ENCODE measurements at regions not wholly inside any gene's neighbourhood (a gene's known extent, or its start where the extent isn't known, plus 50 kb on each side); places are given as distances from the start of the nearest gene placed in this dataset.

GRCh38 chr3:72320955-72321303 is 527.3 kb downstream of the SHQ1 start:
- ATAC-seq (no peak), DNase-seq (no peak)
- no peaks in the 10 kb centered on the region for H3K4me1 Mint-ChIP-seq (ENCODE audit: low read depth)
- H3K27me3 Mint-ChIP-seq (ENCODE audit: low read depth): no peaks in the 10 kb centered on the region
- no peaks in the 10 kb centered on the region for H3K9me3 Mint-ChIP-seq
- H3K4me3 Mint-ChIP-seq: no peak overlapping the region
- H3K36me3 Mint-ChIP-seq (ENCODE audit: insufficient read depth): no peaks in the 10 kb centered on the region

- Mint-ChIP-seq H3K4me1 (ENCODE audit: low read depth) (no peaks in the 10 kb centered on the region), H3K36me3 (ENCODE audit: insufficient read depth) (no peaks in the 10 kb centered on the region), H3K9me3 (no peaks in the 10 kb centered on the region), H3K4me3 (no peak overlapping the region), H3K27me3 (ENCODE audit: low read depth) (no peaks in the 10 kb centered on the region)
- DNase-seq (no peak), ATAC-seq (no peak)
Measured at GRCh38 chr3:72320095-72320954, 527.9 kb downstream of the SHQ1 start.

- ATAC-seq (no peak), DNase-seq (no peak)
- H3K27me3 Mint-ChIP-seq (ENCODE audit: low read depth): no peaks in the 10 kb centered on the region
- H3K4me3 Mint-ChIP-seq: no peak overlapping the region
- no peaks in the 10 kb centered on the region for H3K36me3 Mint-ChIP-seq (ENCODE audit: insufficient read depth)
- H3K9me3 Mint-ChIP-seq: no peaks in the 10 kb centered on the region
- H3K4me1 Mint-ChIP-seq (ENCODE audit: low read depth): no peaks in the 10 kb centered on the region
Measured at GRCh38 chr3:72319194-72320094, 528.8 kb downstream of the SHQ1 start.

GRCh38 chr3:72318504-72319193 is 529.6 kb downstream of the SHQ1 start:
- Mint-ChIP-seq H3K36me3 (ENCODE audit: insufficient read depth) (no peaks in the 10 kb centered on the region), H3K27me3 (ENCODE audit: low read depth) (no peaks in the 10 kb centered on the region), H3K9me3 (no peaks in the 10 kb centered on the region), H3K4me3 (no peak overlapping the region), H3K4me1 (ENCODE audit: low read depth) (no peaks in the 10 kb centered on the region)
- DNase-seq (no peak), ATAC-seq (no peak)

GRCh38 chr3:72317491-72317890 is 530.8 kb downstream of the SHQ1 start:
- Mint-ChIP-seq H3K4me3 (no peak overlapping the region), H3K36me3 (ENCODE audit: insufficient read depth) (no peaks in the 10 kb centered on the region), H3K4me1 (ENCODE audit: low read depth) (no peaks in the 10 kb centered on the region), H3K9me3 (no peaks in the 10 kb centered on the region), H3K27me3 (ENCODE audit: low read depth) (no peaks in the 10 kb centered on the region)
- ATAC-seq (no peak), DNase-seq (no peak)

GRCh38 chr3:72316501-72317279 is 531.6 kb downstream of the SHQ1 start:
- Mint-ChIP-seq H3K9me3 (no peaks in the 10 kb centered on the region), H3K4me3 (no peak overlapping the region), H3K4me1 (ENCODE audit: low read depth) (peaks cover 1% of the 10 kb centered on the region), H3K36me3 (ENCODE audit: insufficient read depth) (no peaks in the 10 kb centered on the region), H3K27me3 (ENCODE audit: low read depth) (no peaks in the 10 kb centered on the region)
- DNase-seq: no peak
- no peak for ATAC-seq

- H3K36me3 Mint-ChIP-seq (ENCODE audit: insufficient read depth): no peaks in the 10 kb centered on the region
- ATAC-seq: no peak
- no peaks in the 10 kb centered on the region for H3K9me3 Mint-ChIP-seq
- no peak for DNase-seq
- H3K4me3 Mint-ChIP-seq: no peak overlapping the region
- H3K27me3 Mint-ChIP-seq (ENCODE audit: low read depth): no peaks in the 10 kb centered on the region
- H3K4me1 Mint-ChIP-seq (ENCODE audit: low read depth): peaks cover 22% of the 10 kb centered on the region
Measured at GRCh38 chr3:72313308-72313707, 528.4 kb upstream of the PROK2 start.

- Mint-ChIP-seq H3K36me3 (ENCODE audit: insufficient read depth) (no peaks in the 10 kb centered on the region), H3K4me1 (ENCODE audit: low read depth) (peaks cover 22% of the 10 kb centered on the region), H3K4me3 (no peak overlapping the region), H3K9me3 (no peaks in the 10 kb centered on the region), H3K27me3 (ENCODE audit: low read depth) (no peaks in the 10 kb centered on the region)
- ATAC-seq (peak in 1 of 2 donors; percentile 35), DNase-seq (no peak)
Measured at GRCh38 chr3:72312339-72312738, 527.4 kb upstream of the PROK2 start.

GRCh38 chr3:72311425-72311824 is 526.5 kb upstream of the PROK2 start:
- no peaks in the 10 kb centered on the region for H3K27me3 Mint-ChIP-seq (ENCODE audit: low read depth)
- DNase-seq (no peak), ATAC-seq (no peak)
- no peak overlapping the region for H3K4me3 Mint-ChIP-seq
- H3K4me1 Mint-ChIP-seq (ENCODE audit: low read depth): peaks cover 22% of the 10 kb centered on the region
- H3K36me3 Mint-ChIP-seq (ENCODE audit: insufficient read depth): no peaks in the 10 kb centered on the region
- no peaks in the 10 kb centered on the region for H3K9me3 Mint-ChIP-seq

GRCh38 chr3:72310419-72311380 is 525.8 kb upstream of the PROK2 start:
- Mint-ChIP-seq H3K4me3 (peak overlapping the region; percentile 66), H3K9me3 (no peaks in the 10 kb centered on the region), H3K4me1 (ENCODE audit: low read depth) (peaks cover 22% of the 10 kb centered on the region), H3K27me3 (ENCODE audit: low read depth) (no peaks in the 10 kb centered on the region), H3K36me3 (ENCODE audit: insufficient read depth) (no peaks in the 10 kb centered on the region)
- DNase-seq: no peak
- ATAC-seq: peak; percentile 59 to 66

GRCh38 chr3:72309661-72310418 is 524.9 kb upstream of the PROK2 start:
- no peak for DNase-seq
- Mint-ChIP-seq H3K27me3 (ENCODE audit: low read depth) (no peaks in the 10 kb centered on the region), H3K4me3 (no peak overlapping the region), H3K36me3 (ENCODE audit: insufficient read depth) (no peaks in the 10 kb centered on the region), H3K4me1 (ENCODE audit: low read depth) (peaks cover 22% of the 10 kb centered on the region), H3K9me3 (no peaks in the 10 kb centered on the region)
- ATAC-seq: no peak

- Mint-ChIP-seq H3K4me3 (no peak overlapping the region), H3K4me1 (ENCODE audit: low read depth) (peaks cover 22% of the 10 kb centered on the region), H3K9me3 (no peaks in the 10 kb centered on the region), H3K27me3 (ENCODE audit: low read depth) (no peaks in the 10 kb centered on the region), H3K36me3 (ENCODE audit: insufficient read depth) (no peaks in the 10 kb centered on the region)
- ATAC-seq (no peak), DNase-seq (no peak)
Measured at GRCh38 chr3:72308641-72309040, 523.7 kb upstream of the PROK2 start.

All from activated T-cell treated with anti-CD3 and anti-CD28 coated beads, Interleukin-2, amount 50 U/mL, for 4 hours (primary cell).